Esophagus muscularis mucosa (tissue), 4 donors: ENCODE measurements at regions not wholly inside any gene's neighbourhood (a gene's known extent, or its start where the extent isn't known, plus 50 kb on each side); places are given as distances from the start of the nearest gene placed in this dataset.
"Not testable (repeated sequence)": the region's sequence is repeated elsewhere in the genome, so short reads cannot be mapped to it uniquely, and the experiment has no call there.

ENCODE experiments used
- DNase-seq: peaks from one replicate; pipeline ENCODE4 v3.0.0-alpha.2; 2017; ENCODE audit errors: extremely low spot score
- H3K27ac ChIP-seq, 4 donors: fragments of 200-600 bp; sonication (generic); replicated peaks in 1 of 4; 1 replicate in 3 of 4; 2 replicates in 1 of 4; pipeline ENCODE4 v1.5.1; 2016 to 2019; ENCODE audit warnings: mild to moderate bottlenecking in 1 of 4
- H3K27me3 ChIP-seq, 4 donors: fragments of 200-600 bp; sonication (generic); one replicate each; pipeline versions ENCODE4 v1.5.1 to v1.6.0; 2016 to 2019
- H3K36me3 ChIP-seq, 4 donors: fragments of 200-600 bp; sonication (generic); one replicate each; pipeline ENCODE4 v1.5.1; 2016 to 2019
- H3K4me1 ChIP-seq, 4 donors: fragments of 200-600 bp; sonication (generic); one replicate each; pipeline ENCODE4 v1.5.1; 2016 to 2019
- H3K4me3 ChIP-seq, 4 donors: fragments of 200-600 bp; sonication (generic); 1 replicate in 2 of 4; 2 replicates in 2 of 4; pipeline ENCODE4 v1.5.1; 2016 to 2019; ENCODE audit warnings: mild to moderate bottlenecking in 4 of 4, moderate library complexity in 1 of 4
- H3K9me3 ChIP-seq, 4 donors: fragments of 200-600 bp; sonication (generic); 1 replicate in 3 of 4; 2 replicates in 1 of 4; pipeline ENCODE4 v1.5.1; 2016 to 2019
- EP300 ChIP-seq: sonication (generic); formaldehyde crosslinking; IDR thresholded peaks from one replicate; pipeline ENCODE4 v1.6.1; 2017; ENCODE audit warnings: antibody characterized with exemption
- POLR2A ChIP-seq: fragments of 450-650 bp; IDR thresholded peaks from one replicate; pipeline ENCODE4 v1.6.1; 2017; ENCODE audit warnings: antibody characterized with exemption, moderate library complexity, mild to moderate bottlenecking, low read depth
- POLR2AphosphoS5 ChIP-seq, 2 donors: sonication (generic); formaldehyde crosslinking; IDR thresholded peaks; one replicate each; pipeline ENCODE4 v1.6.1; 2017; ENCODE audit warnings: antibody characterized with exemption in 2 of 2
- WGBS: methylation state at CpG from one replicate; pipeline ENCODE4 v1.1.5; 2018; 5-methylcytosine and 5-hydroxymethylcytosine counted together
- intact Hi-C: fragments of 100-400 bp; cut with DNase I; formaldehyde crosslinking; loops from one replicate; pipeline ENCODE4 v1.15.1; 2023
- TF ChIP-seq, protein P1 (sequence below), 3 experiments: fragments of 200-600 bp in 2 of 3; fragments of 450-650 bp in 1 of 3; sonication (generic) in 2 of 3; IDR thresholded peaks; one replicate each; pipeline ENCODE4 v1.5.1; 2017 to 2019; ENCODE audit warnings: antibody characterized with exemption in 3 of 3, mild to moderate bottlenecking in 2 of 3, moderate library complexity in 1 of 3

- TF ChIP-seq POLR2AphosphoS5 (IDR thresholded peaks at IDR 0.05), result no peak
- no peak for TF ChIP-seq EP300
- TF ChIP-seq POLR2A, result no peak
- TF ChIP-seq, protein P1, sequence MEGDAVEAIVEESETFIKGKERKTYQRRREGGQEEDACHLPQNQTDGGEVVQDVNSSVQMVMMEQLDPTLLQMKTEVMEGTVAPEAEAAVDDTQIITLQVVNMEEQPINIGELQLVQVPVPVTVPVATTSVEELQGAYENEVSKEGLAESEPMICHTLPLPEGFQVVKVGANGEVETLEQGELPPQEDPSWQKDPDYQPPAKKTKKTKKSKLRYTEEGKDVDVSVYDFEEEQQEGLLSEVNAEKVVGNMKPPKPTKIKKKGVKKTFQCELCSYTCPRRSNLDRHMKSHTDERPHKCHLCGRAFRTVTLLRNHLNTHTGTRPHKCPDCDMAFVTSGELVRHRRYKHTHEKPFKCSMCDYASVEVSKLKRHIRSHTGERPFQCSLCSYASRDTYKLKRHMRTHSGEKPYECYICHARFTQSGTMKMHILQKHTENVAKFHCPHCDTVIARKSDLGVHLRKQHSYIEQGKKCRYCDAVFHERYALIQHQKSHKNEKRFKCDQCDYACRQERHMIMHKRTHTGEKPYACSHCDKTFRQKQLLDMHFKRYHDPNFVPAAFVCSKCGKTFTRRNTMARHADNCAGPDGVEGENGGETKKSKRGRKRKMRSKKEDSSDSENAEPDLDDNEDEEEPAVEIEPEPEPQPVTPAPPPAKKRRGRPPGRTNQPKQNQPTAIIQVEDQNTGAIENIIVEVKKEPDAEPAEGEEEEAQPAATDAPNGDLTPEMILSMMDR (IDR thresholded peaks at IDR 0.05), result no peak
- peaks cover 7 to 16% (median 12%) of the 10 kb centered on the region in 4 donors for H3K4me1 ChIP-seq
- H3K36me3 ChIP-seq, result no peaks in the 10 kb centered on the region
- 61% methylated on average over 7 of the region's 7 CpGs for whole genome bisulfite sequencing
- no peak overlapping the region for H3K4me3 ChIP-seq
- no peak for DNase-seq
- H3K27me3 ChIP-seq, result no peaks in the 10 kb centered on the region
- no peak overlapping the region for H3K27ac ChIP-seq
- H3K9me3 ChIP-seq, result no peaks in the 10 kb centered on the region
- intact Hi-C loops, result loop anchor here (10.0 kb wide), 1 partner anchor 248 kb away; no protein-coding TSS in a partner anchor
Observed at GRCh38 chr3:5053021-5053831, 68.9 kb upstream of the ARL8B start.

GRCh38 chr3:5054098-5054497 is 68.0 kb upstream of the ARL8B start:
- 74% methylated on average over 4 of the region's 4 CpGs for WGBS
- peaks cover 7 to 17% (median 13%) of the 10 kb centered on the region in 4 donors for H3K4me1 ChIP-seq
- H3K36me3 ChIP-seq, result no peaks in the 10 kb centered on the region
- H3K27me3 ChIP-seq, result no peaks in the 10 kb centered on the region
- TF ChIP-seq POLR2AphosphoS5 (IDR thresholded peaks at IDR 0.05), result no peak
- TF ChIP-seq, protein P1 (IDR thresholded peaks at IDR 0.05), result no peak
- no peak overlapping the region for H3K4me3 ChIP-seq
- DNase-seq, result no peak
- no peak overlapping the region for H3K27ac ChIP-seq
- intact Hi-C loops, result loop anchor here (10.0 kb wide), 1 partner anchor 249 kb away; no protein-coding TSS in a partner anchor
- H3K9me3 ChIP-seq, result no peaks in the 10 kb centered on the region

GRCh38 chr3:5054579-5054978 is 67.5 kb upstream of the ARL8B start:
- H3K27ac ChIP-seq, result not testable (repeated sequence)

DNA sequence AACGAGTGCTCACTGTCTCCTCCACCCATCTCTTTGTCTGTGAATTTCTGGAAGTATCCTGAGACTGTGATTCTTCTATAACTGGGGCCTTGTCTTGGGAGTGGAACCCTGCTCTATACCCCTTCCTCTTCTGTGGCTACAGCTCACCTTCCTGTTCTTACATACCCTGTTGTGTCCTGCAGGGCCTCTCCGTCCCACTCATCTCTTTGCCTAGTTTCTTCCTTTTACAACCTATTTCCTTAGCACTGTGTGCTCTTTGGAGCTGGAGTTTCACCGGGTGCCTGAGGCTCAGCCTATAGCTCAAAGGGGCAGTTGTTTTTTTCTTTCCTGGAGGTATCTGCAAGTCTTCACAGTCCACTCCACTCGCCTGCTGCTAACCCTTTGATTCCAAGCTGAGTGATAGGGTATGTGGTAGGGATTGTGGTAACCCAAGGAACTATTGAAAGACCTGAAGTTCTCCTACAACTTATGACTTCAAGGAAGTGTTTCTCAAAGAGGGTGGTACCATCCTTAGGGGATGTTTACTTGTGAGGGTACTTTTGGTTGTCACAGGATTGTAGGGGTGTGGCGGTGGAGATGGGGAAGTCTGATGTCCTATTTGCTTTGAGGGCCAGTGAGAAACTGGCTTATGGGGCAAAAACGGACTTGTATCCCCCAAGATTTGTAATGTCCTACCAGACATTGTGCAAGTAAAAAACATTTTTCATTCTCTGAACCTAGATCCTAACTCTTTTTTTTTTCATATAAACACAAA is 66.6 kb upstream of the ARL8B start:
- Histone ChIP-seq H3K9me3 (no peaks in the 10 kb centered on the region), H3K4me3 (no peak overlapping the region), H3K27me3 (no peaks in the 10 kb centered on the region), H3K4me1 (peaks cover 7 to 17% (median 13%) of the 10 kb centered on the region in 4 donors), H3K36me3 (no peaks in the 10 kb centered on the region), H3K27ac (no peak overlapping the region)
- intact Hi-C loops, result loop anchor here (5.0 to 10.0 kb wide), 2 partner anchors 251 to 398 kb away; no protein-coding TSS in a partner anchor
- no peak for DNase-seq
- 83% methylated on average over 6 of the region's 6 CpGs for WGBS
- no peak for TF ChIP-seq EP300
- no peak for TF ChIP-seq POLR2AphosphoS5 (IDR thresholded peaks at IDR 0.05)
- no peak for TF ChIP-seq POLR2A
- TF ChIP-seq, protein P1 (IDR thresholded peaks at IDR 0.05), result no peak

More at GRCh38 chr3:5054579-5054978, 67.5 kb upstream of the ARL8B start:
- H3K36me3 ChIP-seq, H3K4me3 ChIP-seq, H3K27me3 ChIP-seq, DNase-seq, H3K9me3 ChIP-seq: not testable (repeated sequence)
- intact Hi-C loops, result loop anchor here (10.0 kb wide), 1 partner anchor 250 kb away; no protein-coding TSS in a partner anchor
- 74% methylated on average over 6 of the region's 6 CpGs for WGBS
- peaks cover 7 to 17% (median 13%) of the 10 kb centered on the region in 4 donors for H3K4me1 ChIP-seq

GRCh38 chr3:5056111-5056391 is 66.0 kb upstream of the ARL8B start:
- H3K27me3 ChIP-seq, result no peaks in the 10 kb centered on the region
- intact Hi-C loops, result loop anchor here (5.0 to 10.0 kb wide), 2 partner anchors 251 to 399 kb away; no protein-coding TSS in a partner anchor
- TF ChIP-seq EP300 (no peak), POLR2AphosphoS5 (IDR thresholded peaks at IDR 0.05) (no peak), POLR2A (no peak)
- TF ChIP-seq, protein P1 (IDR thresholded peaks at IDR 0.05), result no peak
- DNase-seq, result no peak
- no peaks in the 10 kb centered on the region for H3K36me3 ChIP-seq
- H3K4me3 ChIP-seq, result no peak overlapping the region
- no peak overlapping the region for H3K27ac ChIP-seq
- 85% methylated on average over 3 of the region's 3 CpGs for WGBS
- peaks cover 7 to 17% (median 13%) of the 10 kb centered on the region in 4 donors for H3K4me1 ChIP-seq
- H3K9me3 ChIP-seq, result no peaks in the 10 kb centered on the region
